HG03432 (cell line): ENCODE measurements at regions not wholly inside any gene's neighbourhood (a gene's known extent, or its start where the extent isn't known, plus 50 kb on each side); places are given as distances from the start of the nearest gene placed in this dataset.

ENCODE experiments used
- ATAC-seq: cut with Tn5 transposase; IDR thresholded peaks from one replicate; pipeline ENCODE4 v1.9.1; 2021; ENCODE audit warnings: mild to moderate bottlenecking, moderate library complexity; ENCODE audit not compliant: unreplicated experiment

DNA sequence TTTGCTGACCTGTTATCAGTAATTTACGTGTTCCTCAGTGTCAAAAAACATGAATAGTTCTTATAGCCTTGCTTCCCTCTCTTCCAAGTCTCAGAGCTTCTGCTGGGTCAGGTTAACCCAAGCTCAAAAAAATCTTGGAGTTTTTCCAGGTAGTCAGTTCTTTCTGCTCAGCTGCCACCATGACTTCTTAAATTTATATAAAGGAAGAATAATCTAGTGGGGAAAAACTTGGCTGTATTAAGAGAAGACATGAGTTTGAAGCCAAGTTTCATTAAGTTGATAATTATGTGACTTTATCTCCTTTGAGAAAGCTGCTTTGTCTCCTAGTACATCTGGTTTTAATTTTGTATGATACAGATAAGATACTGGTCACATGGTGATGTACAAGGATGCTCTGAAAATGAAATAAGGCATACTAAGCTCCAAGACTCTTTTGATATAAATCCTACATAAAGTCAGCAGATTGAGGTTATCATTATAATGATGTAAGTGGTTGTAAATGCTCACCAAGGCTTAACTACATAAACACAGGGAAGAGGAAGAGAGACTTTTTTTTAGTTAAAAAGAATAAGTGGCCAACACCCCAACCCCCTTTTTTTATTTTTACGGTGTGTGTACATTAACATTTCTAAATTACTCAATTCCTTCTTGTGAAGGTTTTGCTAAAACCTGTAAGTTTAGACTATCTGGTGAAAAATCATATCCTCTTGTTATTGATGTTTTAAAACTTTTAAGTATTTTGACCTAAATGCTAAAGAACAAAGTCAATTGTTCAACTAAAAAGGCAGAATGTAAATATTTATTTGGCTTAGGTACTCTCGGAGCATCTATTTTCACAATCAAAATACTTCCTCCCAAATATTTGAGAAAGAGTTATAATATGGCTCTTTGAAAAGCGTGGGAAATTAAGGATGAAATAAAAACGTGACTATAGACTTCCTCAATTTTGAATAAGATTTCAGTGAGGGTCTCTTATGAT is 84.1 kb upstream of the SLC38A2 start:
- ATAC-seq = no peak

DNA sequence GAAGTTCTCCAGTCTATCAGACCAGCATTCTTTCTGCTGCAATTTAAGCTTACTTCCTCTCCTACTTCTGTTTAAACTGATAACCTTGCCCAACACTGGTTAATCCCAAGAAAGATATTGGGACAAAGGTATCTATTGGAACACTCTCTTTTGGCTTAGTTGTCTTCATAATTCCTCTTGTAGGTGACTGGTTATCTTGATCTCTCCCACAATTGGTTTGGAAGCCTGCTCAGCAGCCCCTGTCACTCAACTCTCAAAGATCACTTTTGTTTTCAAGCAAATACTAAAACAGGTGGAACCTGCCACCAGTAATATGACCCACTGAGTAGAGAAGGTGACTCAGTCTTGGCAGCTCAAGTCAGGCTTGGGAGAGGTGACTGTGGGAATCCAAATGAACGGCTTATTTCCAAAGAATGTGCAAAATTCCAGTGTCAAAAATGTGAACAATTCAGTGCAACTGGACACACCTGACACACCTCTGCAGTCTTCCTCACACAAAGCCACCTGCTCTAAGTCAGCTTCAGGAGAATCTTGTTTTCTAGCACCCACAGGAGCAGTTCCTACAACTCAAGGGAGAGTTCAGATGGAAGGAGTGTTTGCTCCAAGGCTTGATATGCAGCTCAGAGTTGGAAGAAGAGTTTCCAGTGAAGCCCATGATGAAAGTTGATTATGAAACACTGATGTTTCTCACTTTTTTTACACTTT is 83.2 kb upstream of the SLC38A2 start:
- ATAC-seq = no peak

DNA sequence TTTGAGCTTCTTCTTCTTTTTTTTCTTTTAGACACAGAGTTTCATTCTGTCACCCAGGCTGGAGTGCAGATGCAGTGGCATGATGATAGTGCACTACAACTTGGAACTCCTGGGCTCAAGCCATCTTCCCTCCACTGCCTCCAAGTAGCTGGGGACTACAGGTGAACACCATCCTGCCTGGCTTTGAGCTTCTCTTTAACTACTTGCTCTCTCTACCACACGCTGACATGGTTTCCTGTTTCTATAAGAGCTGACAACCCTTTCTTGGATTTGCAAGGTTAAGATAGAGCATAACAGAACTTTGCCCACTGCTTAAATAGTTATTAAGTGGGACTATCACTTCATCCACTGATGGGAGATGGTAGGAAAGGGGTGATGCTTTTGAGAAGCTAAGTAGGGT is 82.4 kb upstream of the SLC38A2 start:
- ATAC-seq = no peak

DNA sequence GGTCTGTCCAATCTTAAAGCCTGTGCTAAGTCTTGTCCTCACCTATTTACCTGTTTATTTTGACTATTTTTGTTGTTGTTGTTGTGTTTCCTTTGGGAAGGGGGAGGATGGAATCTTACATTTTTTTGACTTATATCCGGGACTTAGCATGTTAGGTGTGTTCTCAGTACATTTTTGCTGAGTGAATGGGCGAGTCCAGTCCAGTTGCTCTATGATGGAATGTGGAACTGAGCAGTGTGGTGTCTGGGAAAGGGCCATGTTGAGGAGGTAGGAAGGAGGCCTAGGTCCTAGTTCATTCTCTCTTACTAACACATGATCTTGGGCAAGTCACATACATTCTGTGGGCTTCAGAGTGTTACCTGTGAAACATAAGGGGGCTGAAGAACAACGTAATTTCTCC is 80.9 kb upstream of the SLC38A2 start:
- ATAC-seq = no peak

DNA sequence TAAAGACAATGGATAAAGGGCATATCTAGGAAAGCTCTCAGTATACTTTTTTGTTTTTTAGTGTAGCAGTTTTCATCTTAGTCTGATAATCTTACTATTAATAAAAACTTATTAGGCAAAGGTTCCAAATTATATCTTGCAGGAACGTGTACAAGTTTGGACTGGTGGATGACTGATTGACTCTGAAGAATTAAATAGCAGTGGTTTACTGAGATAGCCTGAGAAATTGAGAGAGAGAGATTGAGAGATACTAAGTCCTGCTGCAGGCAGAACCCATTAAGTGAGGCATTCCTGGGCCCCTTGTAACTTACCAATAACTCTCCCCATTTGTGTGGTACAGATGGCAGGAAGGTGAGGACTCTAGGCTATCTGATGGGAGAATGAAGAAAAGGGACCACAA is 80.2 kb upstream of the SLC38A2 start:
- ATAC-seq = no peak

DNA sequence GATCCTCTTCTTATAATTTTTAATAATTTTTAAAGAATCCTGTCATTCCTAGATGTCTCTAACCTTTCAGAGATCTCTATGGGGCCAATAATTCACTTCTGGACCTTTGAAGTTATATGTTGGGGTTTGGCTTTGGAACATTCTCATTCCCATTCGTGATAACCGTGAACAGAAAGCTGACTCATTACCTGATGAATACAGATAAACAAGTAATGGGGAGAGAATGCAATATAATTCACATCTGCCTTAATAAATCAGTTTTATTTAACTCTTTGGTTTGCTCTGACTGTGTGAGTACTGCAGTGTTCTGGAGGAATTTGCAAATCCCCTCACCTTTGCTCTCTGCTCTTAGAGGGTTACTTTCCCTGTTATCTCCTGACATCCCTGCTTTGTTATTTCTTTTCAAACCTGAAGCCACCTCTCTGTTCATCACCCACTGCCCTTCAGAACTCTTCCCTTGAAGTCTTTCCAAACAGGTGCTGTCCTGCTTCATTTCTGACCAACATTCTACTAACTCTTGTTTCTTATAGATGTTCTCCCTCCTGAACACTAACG is 79.6 kb upstream of the SLC38A2 start:
- ATAC-seq = no peak

DNA sequence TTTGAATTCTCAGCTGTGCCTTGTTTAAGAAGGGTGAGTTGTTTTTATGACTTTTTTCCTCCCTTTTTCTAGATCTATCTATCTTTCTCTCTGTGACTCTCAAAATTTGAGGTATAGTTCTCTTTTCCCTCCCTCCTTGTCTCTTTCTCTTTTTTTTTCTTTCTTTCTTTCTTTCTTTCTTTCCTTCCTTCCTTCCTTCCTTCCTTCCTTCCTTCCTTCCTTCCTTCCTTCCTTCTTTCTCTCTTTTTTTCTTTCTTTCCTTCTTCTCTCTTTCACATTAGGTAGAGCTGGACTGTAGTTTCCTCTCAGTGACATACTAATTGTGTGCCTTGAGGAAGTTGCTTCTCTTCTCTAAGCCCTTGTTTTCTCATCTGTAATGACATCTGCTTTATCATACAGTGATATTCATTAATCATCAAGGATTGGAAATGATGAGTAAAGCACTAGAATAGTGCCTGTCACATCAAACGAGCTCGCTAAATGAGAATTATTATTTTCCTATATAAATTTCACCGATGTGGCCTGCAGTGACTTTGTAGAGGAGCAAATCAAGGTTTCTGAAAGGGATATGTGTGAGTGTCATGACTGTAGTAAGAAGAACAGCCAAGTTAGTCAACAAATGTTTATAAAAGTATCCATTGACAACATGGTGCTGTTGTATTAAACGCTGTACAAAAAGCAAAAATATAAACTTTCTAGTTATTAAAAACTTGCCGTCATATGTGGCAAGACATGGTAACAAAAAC is 78.9 kb upstream of the SLC38A2 start:
- ATAC-seq = no peak

DNA sequence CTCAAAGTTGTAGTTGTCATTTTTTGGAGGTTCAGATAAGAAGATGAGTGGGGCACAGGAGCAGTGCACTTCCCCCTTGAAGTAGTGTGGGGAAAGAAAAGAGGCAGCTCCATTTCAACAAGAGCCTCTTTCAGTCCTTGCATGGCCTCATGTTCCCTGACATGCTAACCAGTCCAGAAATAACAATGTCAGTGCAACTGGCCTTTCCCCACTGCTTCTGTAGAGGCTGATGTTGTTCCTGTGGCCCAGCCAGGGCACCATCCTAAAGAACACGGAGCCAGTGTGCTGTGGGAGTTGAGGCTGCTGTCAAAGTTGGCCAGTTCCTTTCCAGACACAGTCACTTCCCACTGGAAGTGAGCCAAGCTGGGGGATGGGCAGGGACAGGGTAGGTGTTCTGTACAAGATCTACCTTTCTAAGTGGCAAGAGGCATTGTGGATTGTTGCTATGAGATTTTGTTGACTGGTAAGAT is 77.7 kb upstream of the SLC38A2 start:
- no peak for ATAC-seq

DNA sequence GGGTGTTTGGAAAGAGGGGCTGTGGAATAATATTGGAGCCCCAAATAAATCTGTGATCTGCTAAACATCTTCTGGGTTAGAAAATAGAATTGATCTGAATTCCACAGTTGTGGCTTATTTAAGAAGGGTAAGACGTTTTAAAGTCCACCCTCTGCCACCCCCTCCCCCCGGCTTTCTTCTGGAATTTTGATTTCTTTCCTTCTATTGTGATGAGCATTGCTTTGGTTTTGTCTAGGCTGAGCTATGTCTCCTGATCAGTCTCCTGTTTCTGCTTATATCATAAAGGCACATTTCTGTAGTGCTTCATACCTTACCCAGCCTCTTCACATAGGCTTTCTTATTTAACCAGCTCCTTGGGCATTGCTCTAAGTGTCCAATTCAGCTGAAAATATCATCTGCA is 77.3 kb upstream of the SLC38A2 start:
- ATAC-seq = no peak

DNA sequence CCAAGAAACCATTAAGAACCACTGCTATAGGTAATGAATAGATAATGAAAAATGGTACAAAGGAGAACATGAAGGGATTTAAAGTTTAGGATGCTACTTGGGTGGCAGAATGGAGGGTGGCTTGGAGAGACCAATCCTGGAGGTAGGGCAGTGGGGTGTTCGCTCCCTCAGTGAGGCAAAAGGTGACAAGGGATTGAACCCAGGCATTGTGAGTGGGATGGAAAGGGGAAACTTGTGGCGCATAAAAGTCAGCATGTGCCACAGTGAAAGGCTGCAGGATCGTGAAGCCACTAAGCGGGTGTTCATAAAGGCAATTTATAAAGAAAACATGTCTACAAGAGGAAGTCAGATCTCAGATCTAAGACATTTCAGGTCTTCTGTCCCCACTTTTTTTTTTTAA is 76.7 kb upstream of the SLC38A2 start:
- no peak for ATAC-seq

DNA sequence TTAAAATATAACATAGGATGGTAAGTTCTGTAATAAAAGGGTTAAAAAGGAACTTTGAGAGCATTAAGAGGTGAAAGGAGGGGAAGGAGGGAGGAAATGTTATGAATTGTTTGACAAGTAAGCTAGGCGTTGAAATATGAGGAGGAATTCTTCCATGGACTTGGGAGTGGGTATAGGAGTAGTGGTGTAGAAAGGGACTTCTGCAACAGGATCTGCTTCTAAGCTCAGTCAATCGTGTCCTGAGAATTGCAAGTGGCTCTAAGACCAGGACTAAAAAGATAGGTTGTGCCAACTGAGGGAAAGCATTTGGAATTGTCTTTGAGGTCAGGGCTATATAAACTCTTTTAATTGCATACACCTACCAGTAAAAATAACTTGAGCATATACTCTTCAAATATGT is 74.1 kb upstream of the SLC38A2 start:
- ATAC-seq = no peak

DNA sequence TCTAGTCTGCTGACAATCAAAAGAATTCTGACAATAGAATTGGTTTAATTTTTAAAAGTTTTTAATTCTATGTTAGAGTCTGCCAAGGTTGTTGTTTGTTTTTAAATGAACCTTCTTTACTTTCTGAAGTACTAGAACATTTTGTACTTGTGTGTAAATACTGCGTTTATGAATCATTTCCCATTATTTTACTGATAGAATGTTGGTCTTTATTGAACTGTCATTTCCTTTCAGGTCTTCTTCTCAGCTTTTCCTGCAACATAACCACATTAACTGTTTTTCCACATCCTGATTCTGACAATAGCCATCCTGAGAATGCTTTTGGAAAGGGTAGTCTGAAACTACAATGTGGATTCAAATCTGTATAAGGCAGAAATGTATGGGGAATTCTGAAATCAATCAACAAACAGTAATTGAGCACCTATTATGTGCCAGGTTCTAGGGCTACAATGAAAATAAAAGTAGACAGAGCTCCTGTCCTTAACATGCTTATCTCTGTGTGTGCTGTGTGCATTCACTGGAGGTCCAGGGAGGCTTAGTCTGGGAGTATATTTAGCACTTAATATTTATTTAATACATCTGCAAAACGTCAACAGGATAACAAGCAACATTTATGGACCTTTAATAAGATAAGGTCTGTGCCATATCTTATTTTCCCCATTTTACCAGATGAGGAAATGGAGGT is 73.1 kb upstream of the SLC38A2 start:
- ATAC-seq = no peak

DNA sequence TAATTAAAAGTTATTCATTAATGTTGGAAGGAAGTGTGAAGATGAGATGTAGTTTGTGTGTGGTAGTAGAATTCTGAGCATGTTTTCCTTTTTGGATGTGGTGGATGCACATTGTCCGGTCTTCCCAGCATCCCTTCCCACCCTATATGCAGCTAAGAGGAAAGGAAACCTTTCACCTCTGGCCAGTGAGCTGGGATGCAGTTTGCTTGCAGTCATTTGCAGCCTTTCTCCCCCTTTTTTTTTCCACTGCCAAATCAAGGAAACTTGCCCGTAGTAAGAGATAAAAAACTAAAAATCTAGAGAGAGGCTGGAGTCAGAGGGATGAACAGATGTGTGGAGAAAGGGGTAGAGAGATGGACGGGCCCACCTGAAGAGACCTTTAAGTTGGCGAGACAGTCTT is 72.5 kb upstream of the SLC38A2 start:
- ATAC-seq = no peak

DNA sequence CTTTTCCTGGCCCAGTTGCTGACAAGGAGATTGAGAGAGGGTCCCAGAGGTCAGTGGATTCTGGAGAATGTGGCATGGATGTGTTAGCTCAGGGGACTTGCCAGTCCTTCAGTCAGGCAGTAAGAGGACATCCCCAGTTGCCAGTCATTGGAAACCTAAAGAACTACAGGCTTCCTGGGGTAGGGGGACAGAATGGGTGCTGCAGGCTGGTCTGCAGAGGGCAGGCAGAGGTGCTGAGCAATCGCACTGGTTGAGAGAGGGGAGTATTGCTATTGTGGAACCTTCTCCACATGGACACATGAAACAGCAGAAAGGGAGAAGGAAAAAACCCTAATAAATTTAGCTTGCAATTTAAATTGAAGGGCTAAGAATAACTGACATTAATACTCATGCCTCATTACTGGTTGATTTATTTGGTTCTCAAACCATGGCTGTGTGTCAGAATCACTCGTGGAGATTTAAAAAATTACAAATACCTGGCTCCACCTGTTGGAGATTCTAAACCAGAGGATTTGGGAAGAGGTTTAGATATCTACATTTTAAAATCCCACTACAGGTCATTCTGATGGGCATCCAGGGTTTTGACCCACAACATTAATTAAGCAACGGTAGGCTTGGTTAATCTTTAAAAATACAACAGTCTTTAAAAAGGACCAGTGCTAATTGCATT is 71.2 kb upstream of the SLC38A2 start:
- no peak for ATAC-seq

DNA sequence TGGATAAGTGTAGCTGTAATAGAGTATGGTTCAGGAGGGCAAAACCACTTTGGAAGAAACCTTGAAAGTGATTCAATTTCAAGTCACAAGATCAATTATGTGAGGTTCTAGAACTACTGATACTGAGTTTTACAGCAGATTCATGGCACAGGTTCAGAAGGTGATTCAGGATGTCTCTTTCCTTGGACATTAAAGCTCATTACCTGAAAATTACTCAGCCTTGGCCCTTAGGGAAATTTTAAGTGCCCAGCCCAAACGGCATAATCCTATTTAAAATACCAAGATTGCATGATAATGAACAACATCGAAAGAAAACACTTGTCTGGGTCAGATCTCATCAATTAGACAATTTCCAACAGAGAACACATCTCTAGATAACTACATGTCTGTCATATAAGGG is 70.2 kb upstream of the SLC38A2 start:
- ATAC-seq = no peak

DNA sequence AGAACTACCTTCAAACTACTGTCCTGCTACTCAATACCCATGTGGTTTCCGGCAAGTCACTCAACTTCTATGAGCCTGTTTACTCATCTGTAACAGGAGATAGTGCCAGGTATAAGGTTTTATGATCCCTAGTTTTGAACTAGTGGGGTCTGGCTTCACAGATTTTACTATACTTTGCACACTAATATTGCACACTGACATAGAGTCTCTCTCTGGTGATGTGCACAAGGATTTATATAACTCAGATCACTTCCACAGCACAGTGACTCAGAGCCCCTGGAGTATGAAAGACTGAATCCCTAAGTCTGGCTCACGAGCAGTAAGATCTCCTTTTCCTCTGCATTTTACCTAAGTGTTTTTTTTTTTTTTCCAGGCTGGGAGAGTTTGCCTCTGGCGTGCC is 69.7 kb upstream of the SLC38A2 start:
- ATAC-seq = no peak

DNA sequence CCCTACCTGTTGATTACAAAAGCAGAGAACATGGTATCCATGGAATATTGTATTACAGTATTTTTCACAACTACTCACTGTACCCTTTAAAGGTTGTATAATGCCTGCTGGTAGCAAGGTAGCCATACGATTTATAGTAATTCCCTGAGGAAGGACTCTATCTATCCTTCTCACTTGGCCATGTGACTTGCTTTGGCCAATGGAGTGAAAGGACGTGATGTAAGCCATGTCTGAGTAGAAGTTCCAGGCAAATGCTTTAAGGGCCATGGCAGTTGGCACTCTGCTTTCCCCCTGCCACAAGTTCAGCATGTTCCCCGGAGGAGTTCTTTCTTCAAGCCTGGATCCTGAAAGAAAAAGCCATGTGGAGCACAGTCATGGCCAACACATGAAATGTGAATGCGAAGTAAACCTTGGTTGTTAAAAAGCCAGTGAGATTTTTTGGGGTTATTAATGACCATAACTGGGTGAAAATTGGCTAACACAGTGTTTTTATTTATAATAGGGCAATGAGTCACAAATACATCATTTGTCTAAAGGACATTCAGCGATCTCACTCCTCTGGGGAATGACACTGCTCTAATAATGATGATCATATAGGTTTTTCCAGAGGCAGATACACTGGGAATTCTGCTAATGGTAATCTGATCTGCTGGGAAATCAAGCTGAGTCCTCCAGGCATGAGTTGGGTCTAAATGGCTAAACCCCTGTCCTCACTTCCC is 67.4 kb upstream of the SLC38A2 start:
- no peak for ATAC-seq

DNA sequence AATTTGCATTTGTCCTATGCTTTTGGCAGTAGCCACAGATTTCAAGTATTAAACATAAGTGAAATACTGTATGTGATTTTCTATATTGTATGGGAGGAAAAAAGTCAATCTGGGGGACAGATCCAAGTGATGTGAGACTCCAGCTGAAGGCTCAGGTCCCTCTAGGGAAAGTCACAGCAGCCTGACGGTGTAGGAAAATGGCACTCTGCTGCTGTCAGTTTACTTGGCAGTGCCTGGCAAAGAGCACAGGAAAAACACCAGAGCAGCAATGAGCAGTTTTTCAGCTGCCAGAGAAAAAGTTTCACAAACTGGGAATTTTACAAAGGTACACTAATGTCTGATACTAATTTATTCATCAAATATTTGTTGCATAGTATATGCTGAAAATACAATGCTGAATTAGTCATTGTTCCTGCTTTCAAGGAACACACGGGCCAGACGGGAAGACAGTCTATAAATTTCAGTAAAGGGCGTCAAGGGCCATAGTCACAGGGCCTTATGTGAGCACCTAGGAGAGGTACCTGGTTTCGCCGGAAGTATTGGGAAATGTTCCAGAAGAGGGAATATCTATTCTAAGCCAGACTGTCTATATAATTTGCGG is 66.2 kb upstream of the SLC38A2 start:
- no peak for ATAC-seq

DNA sequence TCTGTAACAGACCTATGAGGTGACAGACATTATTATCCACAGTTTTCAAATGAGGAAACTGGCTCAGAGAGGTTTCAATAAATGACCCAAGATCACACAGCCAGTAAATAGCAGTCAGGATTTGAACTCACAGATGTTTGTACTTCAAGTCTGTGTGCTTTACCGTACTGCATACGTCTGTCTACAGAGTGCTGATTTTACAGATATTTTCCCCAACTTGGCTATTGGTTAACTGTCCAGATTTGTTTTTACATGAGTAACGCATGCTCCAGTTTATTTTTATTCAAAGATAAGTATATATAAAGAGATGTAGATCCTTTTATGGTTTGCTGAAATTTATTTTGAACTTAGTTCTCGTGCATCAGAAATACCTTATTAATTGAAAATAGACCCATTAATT is 65.7 kb upstream of the SLC38A2 start:
- ATAC-seq = no peak
